Muscle layer of colon (tissue), 2 donors: ENCODE measurements at regions not wholly inside any gene's neighbourhood (a gene's known extent, or its start where the extent isn't known, plus 50 kb on each side); places are given as distances from the start of the nearest gene placed in this dataset.
A peak's percentile ranks its signal among the peaks of the same experiment; 100 is the strongest.

Source experiments
- H3K27ac ChIP-seq: one replicate; pipeline ENCODE4 v1.7.0; 2013; ENCODE audit warnings: low read depth, mild to moderate bottlenecking, low read length, moderate library complexity
- H3K27me3 ChIP-seq, 2 donors: one replicate each; pipeline ENCODE4 v1.7.0; 2013; ENCODE audit warnings: low read length in 2 of 2, mild to moderate bottlenecking in 2 of 2; ENCODE audit not compliant: insufficient read depth in 2 of 2, control insufficient read depth in 1 of 2
- H3K36me3 ChIP-seq: one replicate; pipeline ENCODE4 v1.7.0; 2013; ENCODE audit warnings: mild to moderate bottlenecking, low read length; ENCODE audit not compliant: insufficient read depth
- H3K4me1 ChIP-seq: one replicate; pipeline ENCODE4 v1.7.0; 2013; ENCODE audit warnings: mild to moderate bottlenecking, low read length; ENCODE audit not compliant: insufficient read depth
- H3K4me3 ChIP-seq, 2 donors: one replicate each; pipeline ENCODE4 v1.7.0; 2013; ENCODE audit warnings: low read length in 2 of 2, low read depth in 1 of 2, mild to moderate bottlenecking in 1 of 2, moderate library complexity in 1 of 2
- H3K9ac ChIP-seq: one replicate; pipeline ENCODE4 v1.7.0; 2013; ENCODE audit warnings: low read length
- H3K9me3 ChIP-seq: one replicate; pipeline ENCODE4 v1.7.0; 2013; ENCODE audit warnings: mild to moderate bottlenecking, low read length
- donor health status: abdominal sarcoma.
- donor health status: Adenocarcinoma of cecum.

DNA sequence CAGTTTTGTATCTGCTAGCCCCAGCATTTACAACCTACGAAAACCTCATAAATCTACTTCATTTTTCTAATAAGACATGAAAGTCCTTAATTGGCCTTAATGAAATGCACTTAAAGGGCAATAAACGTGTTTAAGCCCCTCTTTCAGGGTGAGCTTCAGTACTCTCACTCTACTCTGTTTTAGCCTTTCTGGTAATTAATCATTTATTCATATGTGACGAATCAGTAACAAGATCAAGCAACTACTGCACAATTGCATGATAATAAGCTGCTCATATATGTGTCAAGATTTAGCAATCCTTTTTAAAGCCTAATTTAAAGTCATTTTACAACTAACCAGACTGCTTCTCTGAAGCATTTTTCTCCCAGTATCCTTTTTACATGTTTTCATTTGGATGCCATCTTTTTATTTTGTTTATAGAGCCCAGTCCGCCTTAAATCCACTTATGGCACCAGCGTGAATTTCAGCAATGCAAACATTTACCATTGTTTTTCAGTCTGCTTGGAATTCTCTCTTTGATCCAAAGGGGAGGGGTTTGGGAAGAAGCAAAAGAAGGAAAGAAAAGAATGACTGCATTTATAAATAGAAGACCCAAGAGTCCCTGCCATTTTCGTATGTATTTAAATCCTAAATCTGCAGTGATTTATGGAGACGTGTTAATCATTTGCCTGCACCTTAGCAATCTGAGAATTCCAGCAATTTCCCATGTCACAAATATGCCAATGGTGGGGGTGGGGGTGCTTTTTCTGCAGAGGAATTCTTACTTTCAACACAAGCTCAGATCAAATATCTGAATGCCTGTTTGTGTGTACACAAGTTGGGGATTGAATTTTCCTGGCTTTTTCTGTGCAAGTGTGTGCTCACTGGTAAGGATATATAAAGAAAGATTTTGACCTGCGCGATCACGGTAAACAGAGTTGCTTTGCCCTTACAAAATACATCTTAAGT, 230.8 kb upstream of the TBC1D5 start:
- Histone ChIP-seq H3K27ac (peak overlapping the region; percentile 53), H3K27me3 (no peaks in the 10 kb centered on the region), H3K9me3 (no peaks in the 10 kb centered on the region), H3K36me3 (no peaks in the 10 kb centered on the region), H3K4me1 (peaks cover 53% of the 10 kb centered on the region), H3K4me3 (peak overlapping the region in 1 of 2 donors; percentile 3), H3K9ac (no peak overlapping the region)

DNA sequence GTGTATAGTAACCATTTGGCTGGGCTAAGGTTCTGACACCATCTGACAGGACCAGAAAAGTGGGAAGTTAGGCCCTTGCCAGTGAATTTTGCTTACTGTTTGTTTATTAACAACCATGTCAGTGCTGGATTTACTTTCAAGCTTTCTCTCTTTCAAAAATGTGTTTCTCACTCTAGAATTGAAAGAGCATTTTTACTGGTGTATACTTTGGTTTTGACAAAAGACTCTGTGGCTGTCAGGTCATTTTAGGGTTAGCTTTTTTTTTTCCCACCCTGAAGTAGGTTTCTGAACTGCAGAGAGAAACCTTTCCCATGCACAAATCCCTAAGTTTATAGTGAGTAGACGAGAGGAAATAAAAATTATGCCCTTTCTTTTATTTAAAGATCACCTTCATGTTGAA, 230.0 kb upstream of the TBC1D5 start:
- Histone ChIP-seq H3K27me3 (no peaks in the 10 kb centered on the region), H3K4me1 (peaks cover 52% of the 10 kb centered on the region), H3K4me3 (no peak overlapping the region), H3K27ac (peak overlapping the region; percentile 53), H3K36me3 (no peaks in the 10 kb centered on the region), H3K9me3 (no peaks in the 10 kb centered on the region), H3K9ac (no peak overlapping the region)

DNA sequence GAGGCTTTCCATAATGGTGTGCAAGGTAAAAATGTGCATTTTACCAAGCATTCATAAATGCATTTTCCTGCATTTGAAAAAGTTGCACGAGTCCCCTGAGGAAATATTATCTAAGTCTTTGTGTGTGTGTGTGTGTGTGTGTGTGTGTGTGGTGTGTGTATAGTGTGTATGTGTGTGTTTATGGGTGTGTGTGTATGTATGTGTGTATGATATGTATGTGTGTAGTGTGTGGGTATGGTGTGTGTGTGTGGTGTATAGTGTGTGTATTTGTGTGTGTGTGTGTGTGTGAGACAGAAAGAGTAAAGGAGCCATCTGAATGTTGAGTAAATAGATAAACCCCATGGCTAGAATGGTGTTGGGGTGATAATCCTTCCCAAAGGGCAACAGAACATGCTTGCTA, 229.6 kb upstream of the TBC1D5 start:
- Histone ChIP-seq H3K27ac (no peak overlapping the region), H3K4me3 (no peak overlapping the region), H3K27me3 (no peaks in the 10 kb centered on the region), H3K4me1 (peaks cover 54% of the 10 kb centered on the region), H3K9me3 (no peaks in the 10 kb centered on the region), H3K36me3 (no peaks in the 10 kb centered on the region), H3K9ac (no peak overlapping the region)

DNA sequence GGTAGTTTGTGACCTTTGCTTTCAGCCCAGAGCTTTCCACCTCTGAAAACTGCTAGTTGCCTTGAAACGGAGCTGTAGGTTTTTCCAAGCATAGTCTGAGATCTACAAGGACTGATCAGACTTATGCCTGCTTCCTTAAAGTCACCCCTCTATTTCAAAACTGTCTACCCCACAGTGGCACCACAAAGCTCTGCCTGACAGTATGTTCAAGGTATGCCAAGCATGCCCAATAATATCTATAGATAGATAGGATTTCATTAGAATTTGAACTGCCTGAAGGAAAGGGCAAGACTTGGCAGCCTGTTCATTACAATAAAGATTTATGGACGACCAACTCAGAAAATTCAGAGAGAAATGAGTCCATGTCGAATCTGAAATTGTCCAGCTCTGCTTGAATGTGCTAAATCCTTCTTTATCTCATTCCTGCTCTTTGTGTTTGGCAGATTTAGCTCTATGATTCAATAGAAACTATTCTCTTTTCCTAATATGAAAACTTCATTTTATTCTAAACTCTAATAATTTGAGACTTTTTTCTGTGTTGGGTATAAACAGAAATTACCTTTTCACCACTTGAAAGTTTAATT, 227.6 kb upstream of the TBC1D5 start:
- Histone ChIP-seq H3K4me3 (no peak overlapping the region), H3K9ac (no peak overlapping the region), H3K36me3 (no peaks in the 10 kb centered on the region), H3K9me3 (no peaks in the 10 kb centered on the region), H3K27ac (no peak overlapping the region), H3K27me3 (no peaks in the 10 kb centered on the region), H3K4me1 (peaks cover 50% of the 10 kb centered on the region)

DNA sequence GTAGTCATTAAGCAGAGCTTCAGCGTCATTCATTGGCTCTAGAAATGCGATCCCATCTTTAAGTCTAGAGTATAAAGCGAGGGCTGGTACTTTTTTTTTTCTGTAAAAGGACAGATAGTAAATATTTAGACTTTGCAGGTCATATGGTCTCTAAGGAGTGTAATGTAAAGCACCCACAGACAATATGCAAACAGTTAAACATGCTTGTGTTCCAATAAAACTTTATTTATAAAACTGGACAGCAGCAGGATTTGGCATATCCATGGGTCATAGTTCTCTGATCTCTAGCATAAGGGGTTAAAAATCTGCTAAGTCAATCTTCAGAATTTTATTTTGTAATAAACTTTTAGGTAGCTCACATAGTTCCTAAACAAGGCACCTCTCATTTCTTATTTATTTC, 226.8 kb upstream of the TBC1D5 start:
- no peak overlapping the region for H3K27ac ChIP-seq
- no peaks in the 10 kb centered on the region for H3K27me3 ChIP-seq
- H3K9me3 ChIP-seq = no peaks in the 10 kb centered on the region

DNA sequence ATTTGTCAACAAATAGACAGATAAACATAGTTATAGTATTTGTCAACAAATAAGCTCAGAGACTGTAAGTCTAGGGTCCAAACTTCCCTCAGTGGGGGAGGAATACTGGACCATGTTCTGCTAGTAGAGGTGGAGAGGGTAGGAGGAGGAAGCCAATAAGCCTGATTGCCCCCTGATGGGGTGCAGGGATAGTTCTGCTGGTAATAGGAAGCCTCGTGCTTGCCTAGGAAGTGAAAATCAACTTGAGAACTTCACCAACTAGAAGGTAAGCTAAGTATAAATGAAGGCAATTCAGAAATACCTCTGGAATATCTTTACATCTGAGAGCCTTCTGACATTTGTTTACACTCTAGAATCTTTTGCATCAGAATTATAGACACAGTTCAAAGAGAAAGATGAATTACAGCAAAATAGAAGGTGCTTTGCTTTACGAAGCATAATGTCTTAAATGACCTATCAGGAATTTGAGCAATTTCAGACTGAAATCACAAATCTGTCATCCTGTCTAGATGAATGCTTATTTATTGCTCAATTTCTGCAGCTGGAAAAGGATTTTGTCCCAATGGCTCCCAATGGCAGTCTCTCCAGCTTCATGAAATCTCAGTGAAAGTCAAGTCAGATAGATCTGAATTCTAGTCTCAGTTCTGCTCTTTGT, 225.6 kb upstream of the TBC1D5 start:
- Histone ChIP-seq H3K9me3 (no peaks in the 10 kb centered on the region), H3K4me1 (peaks cover 41% of the 10 kb centered on the region), H3K4me3 (no peak overlapping the region), H3K27me3 (no peaks in the 10 kb centered on the region), H3K9ac (no peak overlapping the region), H3K36me3 (no peaks in the 10 kb centered on the region), H3K27ac (no peak overlapping the region)

More for the DNA sequence above, 226.8 kb upstream of the TBC1D5 start:
- peaks cover 50% of the 10 kb centered on the region for H3K4me1 ChIP-seq
- no peaks in the 10 kb centered on the region for H3K36me3 ChIP-seq
- no peak overlapping the region for H3K4me3 ChIP-seq
- no peak overlapping the region for H3K9ac ChIP-seq

DNA sequence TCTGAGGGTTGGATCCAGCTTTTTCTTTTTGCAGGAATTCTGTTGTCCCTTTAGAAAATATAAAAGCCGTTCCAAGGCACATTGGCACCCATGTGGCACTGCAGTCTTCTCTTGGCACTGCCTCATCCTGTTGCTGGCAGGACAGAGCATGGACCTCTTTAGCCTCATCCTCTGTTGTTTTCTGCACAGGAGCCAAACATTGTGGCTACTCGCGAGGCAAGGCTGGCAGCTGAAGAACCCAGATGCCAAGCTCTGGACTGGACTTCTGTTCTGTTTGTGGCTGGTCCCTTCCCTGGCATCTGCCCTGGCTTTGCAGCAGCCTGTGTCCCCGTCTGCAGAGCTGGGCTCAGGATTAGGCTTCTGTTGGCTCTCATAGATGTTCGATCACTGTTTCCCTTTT, 224.7 kb upstream of the TBC1D5 start:
- Histone ChIP-seq H3K27ac (no peak overlapping the region), H3K9ac (no peak overlapping the region), H3K36me3 (no peaks in the 10 kb centered on the region), H3K4me1 (peaks cover 34% of the 10 kb centered on the region), H3K9me3 (no peaks in the 10 kb centered on the region), H3K27me3 (no peaks in the 10 kb centered on the region), H3K4me3 (no peak overlapping the region)

DNA sequence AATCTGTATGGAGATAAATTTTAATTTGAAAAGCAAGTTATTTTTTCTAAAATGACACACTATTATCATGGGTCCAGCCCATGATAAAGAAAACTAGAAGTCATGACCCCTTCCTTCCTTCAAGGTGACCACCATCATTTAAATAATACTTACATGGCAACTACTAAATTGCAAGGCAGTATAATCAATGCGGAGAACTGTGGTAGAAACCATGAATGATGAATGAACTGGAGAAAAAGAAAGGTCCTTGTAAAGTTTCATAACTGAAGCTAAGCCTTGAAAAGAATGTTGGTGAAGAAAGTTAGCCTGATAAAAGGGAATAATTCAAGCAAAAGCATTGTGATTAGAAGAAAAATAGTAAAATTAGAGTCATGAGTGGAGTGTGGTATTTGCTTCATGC, 222.9 kb upstream of the TBC1D5 start:
- no peak overlapping the region for H3K27ac ChIP-seq
- H3K27me3 ChIP-seq = no peaks in the 10 kb centered on the region
- H3K36me3 ChIP-seq = no peaks in the 10 kb centered on the region
- peaks cover 25% of the 10 kb centered on the region for H3K4me1 ChIP-seq
- H3K4me3 ChIP-seq = no peak overlapping the region
- no peaks in the 10 kb centered on the region for H3K9me3 ChIP-seq
- no peak overlapping the region for H3K9ac ChIP-seq

DNA sequence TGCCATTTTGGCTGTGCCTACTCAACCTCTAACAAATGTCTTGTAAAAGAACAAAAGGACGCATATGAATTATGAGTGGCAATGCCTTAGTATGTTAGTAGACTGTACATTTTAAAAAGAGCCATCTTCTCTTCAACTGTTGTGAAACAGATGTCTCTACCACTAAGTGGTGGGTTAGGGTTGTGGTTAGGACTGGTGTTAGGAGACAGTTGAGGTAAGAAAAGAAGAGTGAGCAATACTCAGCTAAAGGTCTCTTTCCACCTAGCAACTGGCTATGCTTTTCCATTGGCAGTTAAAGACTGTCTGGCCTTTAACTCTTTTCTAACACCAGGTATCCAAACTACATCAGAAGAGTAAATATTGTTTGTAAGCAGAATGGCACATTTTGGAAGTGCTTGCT, 221.7 kb upstream of the TBC1D5 start:
- Histone ChIP-seq H3K9ac (no peak overlapping the region), H3K9me3 (no peaks in the 10 kb centered on the region), H3K27ac (no peak overlapping the region), H3K36me3 (no peaks in the 10 kb centered on the region), H3K27me3 (no peaks in the 10 kb centered on the region), H3K4me3 (no peak overlapping the region), H3K4me1 (peaks cover 17% of the 10 kb centered on the region)

DNA sequence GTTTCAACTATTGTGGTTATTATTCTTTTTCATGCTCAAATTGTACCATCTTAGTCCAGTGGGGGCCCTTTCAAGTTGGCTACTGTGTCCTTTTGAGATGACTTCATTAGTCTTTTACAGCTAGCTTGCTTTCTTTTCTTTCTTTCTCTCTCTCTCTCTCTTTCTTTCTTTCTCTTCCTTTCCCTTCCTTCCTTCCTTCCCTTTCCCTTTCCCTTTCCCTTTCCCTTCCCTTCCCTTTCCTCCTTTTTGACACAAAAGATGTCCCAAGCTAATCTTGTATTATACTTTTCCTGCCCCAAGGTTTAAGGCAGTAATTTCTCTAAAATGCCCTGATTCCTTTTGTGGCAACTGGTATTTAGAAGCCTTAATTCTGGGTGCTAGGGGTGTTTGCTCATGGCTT, 213.0 kb upstream of the TBC1D5 start:
- Histone ChIP-seq H3K36me3 (no peaks in the 10 kb centered on the region), H3K9me3 (no peaks in the 10 kb centered on the region), H3K4me3 (no peak overlapping the region), H3K4me1 (no peaks in the 10 kb centered on the region), H3K27me3 (no peaks in the 10 kb centered on the region), H3K9ac (no peak overlapping the region), H3K27ac (no peak overlapping the region)

DNA sequence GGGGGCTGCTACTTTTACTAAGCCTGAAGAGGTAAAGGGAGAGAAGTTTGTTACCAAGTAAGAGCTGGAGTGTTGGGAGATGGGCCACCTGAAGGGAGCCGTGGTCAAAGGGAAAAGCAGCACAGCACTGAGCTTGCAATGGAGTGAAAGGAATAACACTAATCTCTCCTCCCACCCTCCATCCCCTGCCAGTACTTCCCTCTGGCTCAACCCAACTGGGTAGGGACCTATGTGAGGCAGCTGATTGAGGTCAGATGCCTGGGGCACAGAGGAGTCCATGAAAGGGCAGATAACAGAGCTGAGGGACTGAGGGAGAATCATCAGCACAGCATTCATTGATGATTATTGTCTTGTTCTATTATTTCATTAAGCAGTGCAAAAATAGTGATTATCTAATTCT, 212.4 kb upstream of the TBC1D5 start:
- Histone ChIP-seq H3K9me3 (no peaks in the 10 kb centered on the region), H3K27me3 (no peaks in the 10 kb centered on the region), H3K36me3 (no peaks in the 10 kb centered on the region), H3K4me3 (no peak overlapping the region), H3K4me1 (no peaks in the 10 kb centered on the region), H3K27ac (no peak overlapping the region), H3K9ac (no peak overlapping the region)
